Keratinocyte (primary cell): ENCODE measurements at regions not wholly inside any gene's neighbourhood (a gene's known extent, or its start where the extent isn't known, plus 50 kb on each side); places are given as distances from the start of the nearest gene placed in this dataset.

ENCODE experiments used
- DNase-seq: peaks from one replicate; pipeline ENCODE4 v3.0.0-alpha.2; 2011; ENCODE audit warnings: low read depth, missing footprints, low spot score
- FAIRE-seq: peaks from 2 replicates; lab custom pipeline; 2011; peaks lifted over from hg19 to GRCh38; lab: Jason Lieb, UNC
- H2AFZ ChIP-seq: 2 replicates; pipeline ENCODE4 v1.6.0; 2012; ENCODE audit warnings: low read length, control low read depth, inconsistent platforms; ENCODE audit not compliant: control insufficient read depth
- H3K27ac ChIP-seq: 2 replicates; pipeline ENCODE4 v1.5.1; 2011; ENCODE audit warnings: low read length; ENCODE audit not compliant: control insufficient read depth, insufficient read depth
- H3K27me3 ChIP-seq: 3 replicates; pipeline ENCODE4 v1.6.0; 2011; ENCODE audit warnings: low read length; ENCODE audit not compliant: control insufficient read depth, insufficient read depth; ENCODE audit errors: extremely low read depth
- H3K36me3 ChIP-seq, 2 experiments: 2 replicates in 1 of 2; 3 replicates in 1 of 2; pipeline ENCODE4 v1.5.1; 2011; ENCODE audit warnings: low read length in 2 of 2, mild to moderate bottlenecking in 1 of 2; ENCODE audit not compliant: control insufficient read depth in 2 of 2, insufficient read depth in 2 of 2; ENCODE audit errors: extremely low read depth in 1 of 2
- H3K4me1 ChIP-seq: 3 replicates; pipeline ENCODE4 v1.5.1; 2011; ENCODE audit warnings: low read length; ENCODE audit not compliant: control insufficient read depth, insufficient read depth; ENCODE audit errors: extremely low read depth
- H3K4me2 ChIP-seq: 3 replicates; pipeline ENCODE4 v1.6.0; 2011; ENCODE audit warnings: low read depth, low read length; ENCODE audit not compliant: control insufficient read depth, insufficient read depth; ENCODE audit errors: extremely low read depth
- H3K4me3 ChIP-seq, 3 experiments: fragments of 200-600 bp in 1 of 3; sonication (generic) in 1 of 3; 2 replicates in 2 of 3; 3 replicates in 1 of 3; pipeline ENCODE4 v1.5.1; 2011 to 2016; ENCODE audit warnings: low read length in 3 of 3, mild to moderate bottlenecking in 3 of 3, control low read depth in 2 of 3, inconsistent platforms in 1 of 3, low read depth in 1 of 3, mixed read lengths in 1 of 3, mixed run types in 1 of 3, moderate library complexity in 1 of 3; ENCODE audit not compliant: control insufficient read depth in 2 of 3, insufficient read depth in 2 of 3; ENCODE audit errors: extremely low read depth in 1 of 3
- H3K79me2 ChIP-seq: 2 replicates; pipeline ENCODE4 v1.6.0; 2012; ENCODE audit warnings: low read length; ENCODE audit not compliant: control insufficient read depth, insufficient read depth
- H3K9ac ChIP-seq: 3 replicates; pipeline ENCODE4 v1.6.0; 2011; ENCODE audit warnings: low read length; ENCODE audit not compliant: control insufficient read depth, insufficient read depth; ENCODE audit errors: extremely low read depth
- H3K9me1 ChIP-seq: 3 replicates; pipeline ENCODE4 v1.6.0; 2011; ENCODE audit warnings: low read length; ENCODE audit not compliant: control insufficient read depth, insufficient read depth; ENCODE audit errors: extremely low read depth
- H3K9me3 ChIP-seq: 2 replicates; pipeline ENCODE4 v1.5.1; 2012; ENCODE audit warnings: low read depth, low read length; ENCODE audit not compliant: control insufficient read depth
- H4K20me1 ChIP-seq: 3 replicates; pipeline ENCODE4 v1.6.0; 2011; ENCODE audit warnings: low read length; ENCODE audit not compliant: control insufficient read depth, insufficient read depth; ENCODE audit errors: extremely low read depth
- EZH2 ChIP-seq: IDR thresholded peaks from one replicate; pipeline ENCODE4 v1.6.1; 2012; ENCODE audit warnings: inconsistent platforms, mild to moderate bottlenecking, low read length, moderate library complexity
- dilution Hi-C: fragments of 300-500 bp; cut with MboI; formaldehyde crosslinking; loops from one replicate; pipeline ENCODE4 v1.7.0; 2020; ENCODE audit warnings: low sequenced_read_pairs; ENCODE audit not compliant: extremely low pct_ligation_motif_present
- TF ChIP-seq, protein P1 (sequence below), 3 experiments: IDR thresholded peaks in 1 of 3; conservative IDR thresholded peaks in 1 of 3; optimal IDR thresholded peaks in 1 of 3; 2 replicates in 2 of 3; 3 replicates in 1 of 3; pipeline versions ENCODE3 to v1.5.1; 2011; ENCODE audit warnings: low read length in 3 of 3, mild to moderate bottlenecking in 3 of 3, moderate library complexity in 2 of 3, control low read depth in 1 of 3, inconsistent platforms in 1 of 3; ENCODE audit not compliant: insufficient read depth in 2 of 3; ENCODE audit errors: extremely low read depth in 1 of 3

DNA sequence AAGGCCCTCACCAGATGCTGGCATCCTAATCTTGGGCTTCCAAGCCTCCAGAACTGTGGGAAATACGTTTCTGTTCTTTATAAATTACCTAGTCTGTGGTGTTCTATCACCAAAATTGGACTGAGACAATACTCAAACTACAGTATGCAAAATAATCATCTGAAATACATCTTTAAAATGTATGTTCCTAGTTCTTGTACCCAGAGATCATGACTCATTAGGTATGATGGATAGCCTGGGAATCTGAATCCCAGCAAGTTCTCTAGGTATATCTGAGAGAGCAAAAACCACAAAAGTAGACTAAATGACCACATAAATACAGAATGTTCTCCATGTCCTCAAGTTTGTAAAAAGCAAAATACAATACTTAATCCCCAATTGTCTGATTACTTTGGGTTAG lies 166.3 kb downstream of the YIPF5 start:
- Histone ChIP-seq H3K4me3 (no peak overlapping the region), H3K9ac (no peak overlapping the region), H3K4me1 (no peaks in the 10 kb centered on the region), H3K79me2 (no peaks in the 10 kb centered on the region), H3K9me1 (no peaks in the 10 kb centered on the region), H3K9me3 (no peaks in the 10 kb centered on the region), H2AFZ (no peak overlapping the region), H3K36me3 (no peaks in the 10 kb centered on the region), H4K20me1 (no peaks in the 10 kb centered on the region), H3K27me3 (no peaks in the 10 kb centered on the region), H3K27ac (no peak overlapping the region), H3K4me2 (no peak overlapping the region)
- no peak for TF ChIP-seq EZH2
- TF ChIP-seq, protein P1, sequence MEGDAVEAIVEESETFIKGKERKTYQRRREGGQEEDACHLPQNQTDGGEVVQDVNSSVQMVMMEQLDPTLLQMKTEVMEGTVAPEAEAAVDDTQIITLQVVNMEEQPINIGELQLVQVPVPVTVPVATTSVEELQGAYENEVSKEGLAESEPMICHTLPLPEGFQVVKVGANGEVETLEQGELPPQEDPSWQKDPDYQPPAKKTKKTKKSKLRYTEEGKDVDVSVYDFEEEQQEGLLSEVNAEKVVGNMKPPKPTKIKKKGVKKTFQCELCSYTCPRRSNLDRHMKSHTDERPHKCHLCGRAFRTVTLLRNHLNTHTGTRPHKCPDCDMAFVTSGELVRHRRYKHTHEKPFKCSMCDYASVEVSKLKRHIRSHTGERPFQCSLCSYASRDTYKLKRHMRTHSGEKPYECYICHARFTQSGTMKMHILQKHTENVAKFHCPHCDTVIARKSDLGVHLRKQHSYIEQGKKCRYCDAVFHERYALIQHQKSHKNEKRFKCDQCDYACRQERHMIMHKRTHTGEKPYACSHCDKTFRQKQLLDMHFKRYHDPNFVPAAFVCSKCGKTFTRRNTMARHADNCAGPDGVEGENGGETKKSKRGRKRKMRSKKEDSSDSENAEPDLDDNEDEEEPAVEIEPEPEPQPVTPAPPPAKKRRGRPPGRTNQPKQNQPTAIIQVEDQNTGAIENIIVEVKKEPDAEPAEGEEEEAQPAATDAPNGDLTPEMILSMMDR (optimal IDR thresholded peaks at IDR 0.05 in 1 of 3, IDR thresholded peaks at IDR 0.05 in 1 of 3, conservative IDR thresholded peaks at IDR 0.05 in 1 of 3; ENCODE audit: extremely low read depth in 1 of 3, insufficient read depth in 2 of 3, low read length in 3 of 3) = no peak
- dilution Hi-C loops = no loop called here
- DNase-seq (no peak), FAIRE-seq (no peak)

DNA sequence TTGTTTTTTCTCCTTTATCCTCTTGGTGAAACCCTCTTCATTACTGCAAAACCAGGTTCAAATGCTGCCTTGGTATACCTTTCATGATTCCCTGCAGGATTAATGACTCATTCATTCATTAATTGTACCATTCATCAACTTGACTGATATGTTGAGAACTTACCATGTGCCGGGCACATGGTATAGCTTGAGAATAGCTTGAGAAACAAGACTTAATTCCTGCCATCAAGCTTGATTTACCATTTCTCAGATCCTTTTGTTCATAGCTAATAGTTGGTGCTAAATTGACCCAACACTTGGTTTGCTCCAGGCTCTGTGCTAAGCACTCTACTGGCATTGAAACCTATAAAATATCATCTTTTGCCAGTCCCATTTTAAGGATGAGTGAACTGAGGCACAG lies 165.7 kb downstream of the YIPF5 start:
- no peak overlapping the region for H3K9ac ChIP-seq
- no peaks in the 10 kb centered on the region for H4K20me1 ChIP-seq
- H3K9me1 ChIP-seq = no peaks in the 10 kb centered on the region
- no peak for FAIRE-seq
- DNase-seq = no peak
- no peak for TF ChIP-seq EZH2
- TF ChIP-seq, protein P1 (optimal IDR thresholded peaks at IDR 0.05 in 1 of 3, IDR thresholded peaks at IDR 0.05 in 1 of 3, conservative IDR thresholded peaks at IDR 0.05 in 1 of 3; ENCODE audit: extremely low read depth in 1 of 3, insufficient read depth in 2 of 3, low read length in 3 of 3) = no peak
- H2AFZ ChIP-seq = no peak overlapping the region
- H3K4me2 ChIP-seq = no peak overlapping the region
- H3K79me2 ChIP-seq = no peaks in the 10 kb centered on the region
- no peak overlapping the region for H3K27ac ChIP-seq
- no peaks in the 10 kb centered on the region for H3K9me3 ChIP-seq
- no peaks in the 10 kb centered on the region for H3K36me3 ChIP-seq
- no peaks in the 10 kb centered on the region for H3K27me3 ChIP-seq
- dilution Hi-C loops = no loop called here
- no peak overlapping the region for H3K4me3 ChIP-seq
- H3K4me1 ChIP-seq = no peaks in the 10 kb centered on the region
